Esophagus muscularis mucosa (tissue), 4 donors: ENCODE measurements at regions not wholly inside any gene's neighbourhood (a gene's known extent, or its start where the extent isn't known, plus 50 kb on each side); places are given as distances from the start of the nearest gene placed in this dataset.

Source experiments
- EP300 ChIP-seq: sonication (generic); formaldehyde crosslinking; IDR thresholded peaks from one replicate; pipeline ENCODE4 v1.6.1; 2017; ENCODE audit warnings: antibody characterized with exemption
- POLR2A ChIP-seq: fragments of 450-650 bp; IDR thresholded peaks from one replicate; pipeline ENCODE4 v1.6.1; 2017; ENCODE audit warnings: antibody characterized with exemption, moderate library complexity, mild to moderate bottlenecking, low read depth
- TF ChIP-seq, protein P1 (sequence below), 3 experiments: fragments of 200-600 bp in 2 of 3; fragments of 450-650 bp in 1 of 3; sonication (generic) in 2 of 3; IDR thresholded peaks; one replicate each; pipeline ENCODE4 v1.5.1; 2017 to 2019; ENCODE audit warnings: antibody characterized with exemption in 3 of 3, mild to moderate bottlenecking in 2 of 3, moderate library complexity in 1 of 3

DNA sequence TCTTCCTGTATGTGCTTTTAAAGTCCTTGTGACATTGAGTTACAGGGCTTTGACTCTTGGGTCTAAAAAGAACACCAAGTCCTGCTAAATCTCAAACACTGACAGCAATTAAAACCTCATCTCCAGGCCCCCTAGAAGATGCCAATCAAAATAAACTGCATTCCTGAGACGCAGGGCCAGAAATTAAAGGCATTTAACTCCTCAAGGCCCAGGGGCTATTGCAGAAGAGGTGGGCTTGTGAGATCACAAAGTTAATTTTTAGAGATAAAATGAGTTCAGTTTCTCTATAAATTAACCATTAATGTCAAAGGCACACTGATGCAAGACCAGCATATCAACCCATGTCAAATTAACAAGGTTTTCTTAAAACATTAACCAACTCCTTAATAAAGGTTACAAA is 145.6 kb upstream of the CARMIL1 start:
- TF ChIP-seq POLR2A (no peak), EP300 (no peak)
- TF ChIP-seq, protein P1, sequence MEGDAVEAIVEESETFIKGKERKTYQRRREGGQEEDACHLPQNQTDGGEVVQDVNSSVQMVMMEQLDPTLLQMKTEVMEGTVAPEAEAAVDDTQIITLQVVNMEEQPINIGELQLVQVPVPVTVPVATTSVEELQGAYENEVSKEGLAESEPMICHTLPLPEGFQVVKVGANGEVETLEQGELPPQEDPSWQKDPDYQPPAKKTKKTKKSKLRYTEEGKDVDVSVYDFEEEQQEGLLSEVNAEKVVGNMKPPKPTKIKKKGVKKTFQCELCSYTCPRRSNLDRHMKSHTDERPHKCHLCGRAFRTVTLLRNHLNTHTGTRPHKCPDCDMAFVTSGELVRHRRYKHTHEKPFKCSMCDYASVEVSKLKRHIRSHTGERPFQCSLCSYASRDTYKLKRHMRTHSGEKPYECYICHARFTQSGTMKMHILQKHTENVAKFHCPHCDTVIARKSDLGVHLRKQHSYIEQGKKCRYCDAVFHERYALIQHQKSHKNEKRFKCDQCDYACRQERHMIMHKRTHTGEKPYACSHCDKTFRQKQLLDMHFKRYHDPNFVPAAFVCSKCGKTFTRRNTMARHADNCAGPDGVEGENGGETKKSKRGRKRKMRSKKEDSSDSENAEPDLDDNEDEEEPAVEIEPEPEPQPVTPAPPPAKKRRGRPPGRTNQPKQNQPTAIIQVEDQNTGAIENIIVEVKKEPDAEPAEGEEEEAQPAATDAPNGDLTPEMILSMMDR (IDR thresholded peaks at IDR 0.05) = no peak
